Chondrocyte (in vitro differentiated cells): ENCODE measurements at regions not wholly inside any gene's neighbourhood (a gene's known extent, or its start where the extent isn't known, plus 50 kb on each side); places are given as distances from the start of the nearest gene placed in this dataset.

ENCODE experiments used
- DNase-seq: peaks from one replicate; pipeline ENCODE4 v3.0.0; 2021; ENCODE audit warnings: mixed read lengths, low spot score
- H3K27ac Mint-ChIP-seq: one replicate; pipeline ENCODE4 v1.8.0; 2021; ENCODE audit warnings: mild to moderate bottlenecking, moderate library complexity, mixed read lengths; ENCODE audit not compliant: unreplicated experiment
- H3K27me3 Mint-ChIP-seq: 2 replicates; pipeline ENCODE4 v1.8.0; 2021; ENCODE audit warnings: low read depth, mixed read lengths
- H3K36me3 Mint-ChIP-seq: 2 replicates; pipeline ENCODE4 v1.8.0; 2021; ENCODE audit warnings: low read depth, mixed read lengths
- H3K4me1 Mint-ChIP-seq: 2 replicates; pipeline ENCODE4 v1.8.0; 2021; ENCODE audit warnings: low read depth, mild to moderate bottlenecking, mixed read lengths
- H3K4me3 Mint-ChIP-seq: one replicate; pipeline ENCODE4 v1.8.0; 2021; ENCODE audit warnings: mild to moderate bottlenecking, moderate library complexity, mixed read lengths; ENCODE audit not compliant: unreplicated experiment
- H3K9me3 Mint-ChIP-seq: 2 replicates; pipeline ENCODE4 v1.8.0; 2021; ENCODE audit warnings: low read depth, mixed read lengths
- CTCF ChIP-seq: fragments of 200-600 bp; sonication (generic); IDR thresholded peaks from 2 replicates; pipeline ENCODE4 v1.5.0; 2021; ENCODE audit warnings: antibody characterized with exemption, mild to moderate bottlenecking, moderate library complexity

GRCh38 chr12:125531574-125531973 is 466.3 kb downstream of the AACS start:
- no peak overlapping the region for H3K27ac Mint-ChIP-seq
- DNase-seq, result no peak
- peaks cover 4% of the 10 kb centered on the region for H3K27me3 Mint-ChIP-seq
- no peak for TF ChIP-seq CTCF
- H3K4me1 Mint-ChIP-seq, result no peaks in the 10 kb centered on the region
- H3K4me3 Mint-ChIP-seq, result no peak overlapping the region
- H3K36me3 Mint-ChIP-seq, result no peaks in the 10 kb centered on the region
- H3K9me3 Mint-ChIP-seq, result peaks cover 1% of the 10 kb centered on the region

GRCh38 chr12:125533434-125534029 is 468.3 kb downstream of the AACS start:
- H3K27ac Mint-ChIP-seq, result no peak overlapping the region
- peaks cover 4% of the 10 kb centered on the region for H3K27me3 Mint-ChIP-seq
- no peaks in the 10 kb centered on the region for H3K36me3 Mint-ChIP-seq
- no peaks in the 10 kb centered on the region for H3K4me1 Mint-ChIP-seq
- peak; percentile 84 for TF ChIP-seq CTCF
- no peak overlapping the region for H3K4me3 Mint-ChIP-seq
- no peaks in the 10 kb centered on the region for H3K9me3 Mint-ChIP-seq
- DNase-seq, result no peak

GRCh38 chr12:125538401-125539199 is 473.4 kb downstream of the AACS start:
- DNase-seq, result no peak
- H3K27me3 Mint-ChIP-seq, result peaks cover 2% of the 10 kb centered on the region
- H3K9me3 Mint-ChIP-seq, result peaks cover 7% of the 10 kb centered on the region
- no peaks in the 10 kb centered on the region for H3K4me1 Mint-ChIP-seq
- TF ChIP-seq CTCF, result no peak
- no peaks in the 10 kb centered on the region for H3K36me3 Mint-ChIP-seq
- no peak overlapping the region for H3K27ac Mint-ChIP-seq
- H3K4me3 Mint-ChIP-seq, result no peak overlapping the region

- Mint-ChIP-seq H3K9me3 (peaks cover 19% of the 10 kb centered on the region), H3K27me3 (no peaks in the 10 kb centered on the region), H3K4me3 (no peak overlapping the region), H3K36me3 (no peaks in the 10 kb centered on the region), H3K4me1 (no peaks in the 10 kb centered on the region), H3K27ac (no peak overlapping the region)
- no peak for DNase-seq
- TF ChIP-seq CTCF, result no peak
These were observed 475.5 kb downstream of the AACS start for GRCh38 chr12:125540580-125541204.

- Mint-ChIP-seq H3K27ac (no peak overlapping the region), H3K27me3 (no peaks in the 10 kb centered on the region), H3K9me3 (peaks cover 27% of the 10 kb centered on the region), H3K36me3 (no peaks in the 10 kb centered on the region), H3K4me3 (no peak overlapping the region), H3K4me1 (peaks cover 5% of the 10 kb centered on the region)
- DNase-seq, result no peak
- TF ChIP-seq CTCF, result no peak
These were observed 479.7 kb downstream of the AACS start for GRCh38 chr12:125544960-125545359.
